Sciatic nerve (tissue), 2 donors: ENCODE measurements at regions not wholly inside any gene's neighbourhood (a gene's known extent, or its start where the extent isn't known, plus 50 kb on each side); places are given as distances from the start of the nearest gene placed in this dataset.
"Not testable (repeated sequence)": the region's sequence is repeated elsewhere in the genome, so short reads cannot be mapped to it uniquely, and the experiment has no call there.

Experiments used
- ATAC-seq: fragments of 200-7000 bp; cut with Tn5 transposase; one replicate; pipeline ENCODE4 v1.9.1; 2020; ENCODE audit warnings: mild to moderate bottlenecking, moderate library complexity
- DNase-seq: peaks from one replicate; pipeline ENCODE4 v3.0.0-alpha.2; 2020; ENCODE audit warnings: low spot score
- intact Hi-C: fragments of 100-400 bp; cut with DNase I; formaldehyde crosslinking; loops from one replicate; pipeline ENCODE4 v1.14.2; 2022
- donor health status: DM: no; HTN: no; CAD: no.
- donor health status: DM: no; HTN: no; CAD: no.

DNA sequence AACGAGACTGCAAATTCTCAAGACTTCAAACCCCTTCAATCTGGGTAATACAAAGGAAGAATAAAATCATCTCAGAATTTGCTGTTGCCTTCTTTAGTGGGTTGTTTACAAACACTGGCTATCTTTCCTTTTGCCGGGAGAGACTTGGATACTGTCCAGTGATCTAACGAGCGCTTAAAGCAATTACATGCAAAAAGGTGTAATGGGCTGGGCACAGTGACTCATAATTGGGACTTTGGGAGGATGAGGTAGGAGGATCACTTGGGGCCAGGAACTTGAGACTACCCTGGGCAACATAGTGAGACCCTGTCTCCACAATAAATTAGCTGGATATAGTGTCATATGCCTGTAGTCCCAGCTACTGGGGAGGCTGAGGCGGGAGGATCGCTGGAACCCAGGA lies 52.2 kb upstream of the DEFB108B start:
- intact Hi-C loops, ATAC-seq, DNase-seq: not testable (repeated sequence)

DNA sequence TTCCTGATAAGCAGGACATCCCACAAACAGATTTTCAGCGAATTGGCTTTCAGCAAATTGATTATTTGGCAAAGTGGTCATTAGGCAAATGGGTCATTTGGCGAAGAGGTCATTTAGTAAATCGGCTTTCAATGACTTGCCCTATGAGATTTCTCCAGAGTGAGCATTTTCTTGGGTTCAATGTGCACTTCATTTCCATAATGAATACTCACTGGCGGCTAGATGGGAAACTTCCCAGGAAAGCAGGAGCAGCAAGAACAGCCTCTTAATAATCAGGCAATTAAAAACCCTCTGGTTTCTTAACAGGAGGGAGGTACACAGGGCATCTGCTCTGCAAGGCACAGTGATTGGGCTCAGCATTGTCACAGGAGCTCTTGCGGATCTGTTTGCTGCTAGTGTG lies 51.5 kb upstream of the DEFB108B start:
- intact Hi-C loops, DNase-seq, ATAC-seq: not testable (repeated sequence)

DNA sequence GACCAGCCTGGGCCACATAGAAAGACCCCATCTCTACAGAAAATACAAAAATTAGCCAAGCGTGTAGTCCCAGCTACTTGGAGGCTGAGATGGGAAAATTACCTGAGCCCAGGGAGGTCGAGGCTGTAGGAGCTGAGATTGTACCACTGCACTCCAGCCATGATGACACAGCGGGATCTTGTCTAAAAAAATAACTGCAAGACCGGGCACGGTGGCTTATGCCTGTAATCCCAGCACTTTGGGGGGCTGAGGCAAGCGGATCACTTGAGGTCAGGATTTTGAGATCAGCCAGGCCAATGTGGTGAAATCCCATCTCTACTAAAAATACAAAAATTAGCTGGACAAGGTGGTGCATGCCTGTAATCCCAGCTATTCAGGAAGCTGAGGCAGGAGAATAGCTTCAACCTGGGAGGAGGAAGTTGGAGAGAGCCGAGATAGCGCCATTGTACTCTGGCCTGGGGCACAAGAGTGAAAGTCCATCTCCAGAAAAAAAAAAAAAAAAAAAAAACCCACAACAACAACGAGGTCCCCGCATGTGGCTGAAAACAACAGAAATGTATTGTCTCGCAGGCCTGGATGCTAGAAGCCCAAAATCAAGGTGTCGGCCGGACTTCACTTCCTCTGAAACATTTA lies 50.7 kb upstream of the DEFB108B start:
- ATAC-seq, intact Hi-C loops, DNase-seq: not testable (repeated sequence)

DNA sequence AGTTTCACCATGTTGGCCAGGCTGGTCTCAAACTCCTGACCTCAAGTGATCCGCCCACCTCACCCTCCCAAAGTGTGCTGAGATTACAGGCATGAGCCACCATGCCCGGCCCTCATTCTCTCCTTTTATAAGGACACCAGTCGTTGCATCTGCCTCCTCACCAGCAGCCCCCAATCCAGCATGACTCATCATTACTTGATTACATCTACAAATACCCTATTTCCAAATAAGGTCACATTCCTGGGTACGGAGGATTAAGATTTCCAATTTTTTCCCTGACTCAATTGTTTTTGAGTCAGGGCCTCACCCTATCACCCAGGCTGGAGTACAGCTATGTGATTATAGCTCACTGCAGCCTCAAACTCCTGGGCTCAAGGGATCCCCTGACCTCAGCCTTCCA lies 49.8 kb upstream of the DEFB108B start:
- DNase-seq, ATAC-seq, intact Hi-C loops: not testable (repeated sequence)
